B cell (primary cell): ENCODE measurements at regions not wholly inside any gene's neighbourhood (a gene's known extent, or its start where the extent isn't known, plus 50 kb on each side); places are given as distances from the start of the nearest gene placed in this dataset.

Experiments
- ATAC-seq: fragments of 200-7000 bp; cut with Tn5 transposase; one replicate; pipeline ENCODE4 v1.10.0; 2021; ENCODE audit warnings: low read depth, mild to moderate bottlenecking, moderate number of reproducible peaks, moderate library complexity
- CTCF ChIA-PET: fragments of 350-600 bp; sonication (Branson Sonifier 250); formaldehyde crosslinking; loops from one replicate; lab custom pipeline; 2021; ENCODE audit warnings: antibody characterized with exemption, inconsistent platforms; lab: Charles Lee
- POLR2A ChIA-PET: fragments of 350-600 bp; sonication (Branson Sonifier 250); formaldehyde crosslinking; loops from one replicate; lab custom pipeline; 2021; ENCODE audit warnings: antibody characterized with exemption; lab: Charles Lee
- DNase-seq: peaks from one replicate; pipeline ENCODE4 v3.0.0; 2013
- H2AFZ ChIP-seq: 2 replicates; pipeline ENCODE4 v1.6.1; 2012; ENCODE audit warnings: mild to moderate bottlenecking, low read depth, low read length; ENCODE audit not compliant: insufficient read depth, poor library complexity, severe bottlenecking
- H3K27ac ChIP-seq, 2 donors: 1 replicate in 1 of 2; 2 replicates in 1 of 2; pipeline ENCODE4 v1.5.1; 2012 to 2013; ENCODE audit warnings: low read length in 2 of 2, mild to moderate bottlenecking in 2 of 2, moderate library complexity in 1 of 2
- H3K27me3 ChIP-seq, 4 experiments: fragments of 200-600 bp in 1 of 4; sonication (generic) in 1 of 4; replicated peaks in 1 of 4; 1 replicate in 2 of 4; 2 replicates in 2 of 4; pipeline versions ENCODE4 v1.6.1 to v1.7.0; 2013 to 2016; ENCODE audit warnings: low read length in 3 of 4, mild to moderate bottlenecking in 2 of 4, mixed read lengths in 1 of 4, moderate library complexity in 1 of 4; ENCODE audit not compliant: insufficient read depth in 4 of 4, control insufficient read depth in 3 of 4; ENCODE audit errors: control extremely low read depth in 1 of 4
- H3K36me3 ChIP-seq, 2 experiments: replicated peaks in 1 of 2; 1 replicate in 1 of 2; 2 replicates in 1 of 2; pipeline versions ENCODE4 v1.6.1 to v1.7.1; 2013; ENCODE audit warnings: low read length in 1 of 2; ENCODE audit not compliant: insufficient read depth in 2 of 2, control insufficient read depth in 1 of 2; ENCODE audit errors: control extremely low read depth in 1 of 2, extremely low read depth in 1 of 2
- H3K4me1 ChIP-seq, 2 donors: fragments of 200-600 bp in 1 of 2; sonication (generic) in 1 of 2; 1 replicate in 1 of 2; 2 replicates in 1 of 2; pipeline versions ENCODE4 v1.5.1 to v1.6.1; 2013 to 2017; ENCODE audit warnings: low read length in 2 of 2; ENCODE audit not compliant: control insufficient read depth in 2 of 2, insufficient read depth in 2 of 2
- H3K4me2 ChIP-seq: replicated peaks from 2 replicates; pipeline ENCODE3; 2012; ENCODE audit warnings: mild to moderate bottlenecking, low read depth, low read length; ENCODE audit not compliant: poor library complexity, severe bottlenecking
- H3K4me3 ChIP-seq, 5 experiments: fragments of 200-600 bp in 1 of 5; sonication (generic) in 1 of 5; 1 replicate in 3 of 5; 2 replicates in 2 of 5; pipeline versions ENCODE4 v1.5.1 to v1.7.0; 2011 to 2016; ENCODE audit warnings: low read length in 4 of 5, mild to moderate bottlenecking in 4 of 5, low read depth in 2 of 5, control low read depth in 1 of 5, moderate library complexity in 1 of 5; ENCODE audit not compliant: insufficient read depth in 1 of 5; ENCODE audit errors: control extremely low read depth in 1 of 5, extremely low read depth in 1 of 5
- H3K79me2 ChIP-seq: fragments of 200-600 bp; sonication (generic); one replicate; pipeline ENCODE4 v1.6.0; 2016; ENCODE audit warnings: low read length; ENCODE audit not compliant: control insufficient read depth, insufficient read depth
- H3K9ac ChIP-seq: fragments of 200-600 bp; sonication (generic); 2 replicates; pipeline ENCODE4 v1.6.1; 2017; ENCODE audit warnings: mild to moderate bottlenecking, low read length, moderate library complexity
- H3K9me3 ChIP-seq, 3 donors: one replicate each; pipeline versions ENCODE4 v1.6.1 to v1.7.1; 2013; ENCODE audit warnings: low read length in 2 of 3; ENCODE audit not compliant: control insufficient read depth in 2 of 3, insufficient read depth in 1 of 3; ENCODE audit errors: control extremely low read depth in 1 of 3
- H4K20me1 ChIP-seq: 2 replicates; pipeline ENCODE4 v1.6.0; 2012; ENCODE audit warnings: mild to moderate bottlenecking, low read length; ENCODE audit not compliant: insufficient read depth, control insufficient read depth, poor library complexity, severe bottlenecking
- H3K27ac Mint-ChIP-seq: one replicate; pipeline ENCODE4 v1.8.0; 2021; ENCODE audit warnings: mixed read lengths
- H3K27me3 Mint-ChIP-seq: one replicate; pipeline ENCODE4 v1.8.0; 2021; ENCODE audit warnings: mixed read lengths
- H3K4me1 Mint-ChIP-seq: one replicate; pipeline ENCODE4 v1.8.0; 2021; ENCODE audit warnings: mixed read lengths
- H3K4me3 Mint-ChIP-seq: one replicate; pipeline ENCODE4 v1.8.0; 2021; ENCODE audit warnings: mixed read lengths
- H3K9me3 Mint-ChIP-seq: one replicate; pipeline ENCODE4 v1.8.0; 2022; ENCODE audit warnings: mixed read lengths; ENCODE audit not compliant: insufficient read depth
- CTCF ChIP-seq: fragments of 200-600 bp; IDR thresholded peaks from one replicate; pipeline ENCODE4 v1.8.0; 2022; ENCODE audit warnings: antibody characterized with exemption, mild to moderate bottlenecking
- EZH2 ChIP-seq: IDR thresholded peaks from 2 replicates; pipeline ENCODE4 v1.6.1; 2012; ENCODE audit warnings: borderline replicate concordance, low read depth, mild to moderate bottlenecking, moderate library complexity, low read length; ENCODE audit not compliant: insufficient read depth, poor library complexity, severe bottlenecking
- WGBS: methylation state at CpG from one replicate; pipeline ENCODE4 v1.1.5; 2013; ENCODE audit warnings: missing lambda C conversion rate; ENCODE audit not compliant: insufficient coverage; 5-methylcytosine and 5-hydroxymethylcytosine counted together
- intact Hi-C: fragments of 100-400 bp; cut with micrococcal nuclease; formaldehyde crosslinking; loops from one replicate; pipeline ENCODE4 v1.10.0; 2022

- H4K20me1 ChIP-seq = no peaks in the 10 kb centered on the region
- no peak overlapping the region for H3K4me2 ChIP-seq
- intact Hi-C loops = no loop called here
- no peaks in the 10 kb centered on the region for H3K79me2 ChIP-seq
- no peak overlapping the region for H3K4me3 ChIP-seq
- H3K27ac Mint-ChIP-seq = no peak overlapping the region
- no peak overlapping the region for H3K9ac ChIP-seq
- no peaks in the 10 kb centered on the region for H3K9me3 Mint-ChIP-seq
- no peaks in the 10 kb centered on the region for H3K27me3 Mint-ChIP-seq
- H2AFZ ChIP-seq = no peak overlapping the region
- DNase-seq = no peak
- H3K36me3 ChIP-seq = no peaks in the 10 kb centered on the region
- ATAC-seq = no peak
- no peaks in the 10 kb centered on the region for H3K27me3 ChIP-seq
- 92% methylated on average over 4 of the region's 5 CpGs for WGBS
- ChIA-PET CTCF (no interaction called here), POLR2A (no interaction called here)
- no peaks in the 10 kb centered on the region for H3K4me1 ChIP-seq
- H3K4me3 Mint-ChIP-seq = no peak overlapping the region
- H3K27ac ChIP-seq = no peak overlapping the region
- H3K9me3 ChIP-seq = no peaks in the 10 kb centered on the region
- H3K4me1 Mint-ChIP-seq = no peaks in the 10 kb centered on the region
- no peak for TF ChIP-seq EZH2
- TF ChIP-seq CTCF = no peak
These were observed 357.2 kb downstream of the CENPW start for GRCh38 chr6:126696921-126697693.

DNA sequence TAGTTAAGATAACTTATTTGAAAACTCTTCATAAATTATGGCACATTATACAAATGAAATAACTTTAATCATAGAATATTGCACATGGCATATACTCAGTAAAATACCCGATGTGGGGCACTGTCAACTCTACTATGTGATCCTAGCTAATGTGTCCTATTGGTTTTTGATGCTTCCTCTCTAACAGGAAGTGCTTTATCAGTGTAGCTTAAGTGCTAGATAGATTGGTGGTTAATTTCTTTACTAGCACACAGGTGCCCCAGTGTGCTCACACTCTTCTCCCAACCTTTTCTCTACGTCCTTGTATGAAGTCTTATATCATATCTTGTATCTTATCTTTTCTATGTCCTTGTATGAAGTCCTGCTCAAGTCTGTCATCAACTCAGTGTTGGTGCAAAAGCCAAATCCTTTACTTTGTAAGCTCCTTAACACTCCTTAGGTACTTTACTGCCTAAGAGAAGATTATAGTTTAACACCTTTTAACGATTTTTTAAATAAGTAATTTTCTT, 358.9 kb downstream of the CENPW start:
- Mint-ChIP-seq H3K4me3 (no peak overlapping the region), H3K4me1 (no peaks in the 10 kb centered on the region), H3K27ac (no peak overlapping the region), H3K9me3 (no peaks in the 10 kb centered on the region), H3K27me3 (no peaks in the 10 kb centered on the region)
- Histone ChIP-seq H3K36me3 (no peaks in the 10 kb centered on the region), H3K79me2 (no peaks in the 10 kb centered on the region), H2AFZ (no peak overlapping the region), H3K4me2 (no peak overlapping the region), H3K4me3 (no peak overlapping the region), H3K27ac (no peak overlapping the region), H4K20me1 (no peaks in the 10 kb centered on the region), H3K4me1 (no peaks in the 10 kb centered on the region), H3K9me3 (no peaks in the 10 kb centered on the region), H3K9ac (no peak overlapping the region), H3K27me3 (no peaks in the 10 kb centered on the region)
- TF ChIP-seq EZH2 (no peak), CTCF (no peak)
- ChIA-PET POLR2A (no interaction called here), CTCF (no interaction called here)
- intact Hi-C loops = no loop called here
- DNase-seq (no peak), ATAC-seq (no peak)
- no CpG with 5 or more reads among the region's 3 CpGs for WGBS
